ENCODE measurements at regions not wholly inside any gene's neighbourhood (a gene's known extent, or its start where the extent isn't known, plus 50 kb on each side); places are given as distances from the start of the nearest gene placed in this dataset.

GRCh38 chr2:2673406-2673805 is 342.3 kb upstream of the MYT1L start:
- Histone ChIP-seq H3K4me3 (no peak overlapping the region), H3K36me3 (replicated peaks in 1 of 2) (no peaks in the 10 kb centered on the region), H3K9me3 (replicated peaks in 1 of 3) (no peaks in the 10 kb centered on the region), H3K27ac (no peak overlapping the region), H3K27me3 (no peaks in the 10 kb centered on the region), H3K4me1 (replicated peaks in 1 of 2) (no peaks in the 10 kb centered on the region)
- 60 to 67% (median 64%) methylated on average over 3 of the region's 3 CpGs for WGBS, 4 donors
- no peak for DNase-seq
- intact Hi-C loops (cut with DNase I): no loop called here
- TF ChIP-seq, protein P1, sequence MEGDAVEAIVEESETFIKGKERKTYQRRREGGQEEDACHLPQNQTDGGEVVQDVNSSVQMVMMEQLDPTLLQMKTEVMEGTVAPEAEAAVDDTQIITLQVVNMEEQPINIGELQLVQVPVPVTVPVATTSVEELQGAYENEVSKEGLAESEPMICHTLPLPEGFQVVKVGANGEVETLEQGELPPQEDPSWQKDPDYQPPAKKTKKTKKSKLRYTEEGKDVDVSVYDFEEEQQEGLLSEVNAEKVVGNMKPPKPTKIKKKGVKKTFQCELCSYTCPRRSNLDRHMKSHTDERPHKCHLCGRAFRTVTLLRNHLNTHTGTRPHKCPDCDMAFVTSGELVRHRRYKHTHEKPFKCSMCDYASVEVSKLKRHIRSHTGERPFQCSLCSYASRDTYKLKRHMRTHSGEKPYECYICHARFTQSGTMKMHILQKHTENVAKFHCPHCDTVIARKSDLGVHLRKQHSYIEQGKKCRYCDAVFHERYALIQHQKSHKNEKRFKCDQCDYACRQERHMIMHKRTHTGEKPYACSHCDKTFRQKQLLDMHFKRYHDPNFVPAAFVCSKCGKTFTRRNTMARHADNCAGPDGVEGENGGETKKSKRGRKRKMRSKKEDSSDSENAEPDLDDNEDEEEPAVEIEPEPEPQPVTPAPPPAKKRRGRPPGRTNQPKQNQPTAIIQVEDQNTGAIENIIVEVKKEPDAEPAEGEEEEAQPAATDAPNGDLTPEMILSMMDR (IDR thresholded peaks at IDR 0.05): no peak
- TF ChIP-seq POLR2A (IDR thresholded peaks at IDR 0.05): no peak

- H3K27ac ChIP-seq: no peak overlapping the region
- DNase-seq: no peak
- no peaks in the 10 kb centered on the region for H3K4me1 ChIP-seq (replicated peaks in 1 of 2)
- 92 to 97% (median 95%) methylated on average over 9 to 14 of the region's 14 CpGs for WGBS, 4 donors
- intact Hi-C loops (cut with DNase I): no loop called here
- no peaks in the 10 kb centered on the region for H3K27me3 ChIP-seq
- no peaks in the 10 kb centered on the region for H3K9me3 ChIP-seq (replicated peaks in 1 of 3)
- no peak overlapping the region for H3K4me3 ChIP-seq
- TF ChIP-seq POLR2A (IDR thresholded peaks at IDR 0.05): no peak
- TF ChIP-seq, protein P1 (IDR thresholded peaks at IDR 0.05): no peak
- no peaks in the 10 kb centered on the region for H3K36me3 ChIP-seq (replicated peaks in 1 of 2)
These were observed 341.2 kb upstream of the MYT1L start for GRCh38 chr2:2672249-2672648.

DNA sequence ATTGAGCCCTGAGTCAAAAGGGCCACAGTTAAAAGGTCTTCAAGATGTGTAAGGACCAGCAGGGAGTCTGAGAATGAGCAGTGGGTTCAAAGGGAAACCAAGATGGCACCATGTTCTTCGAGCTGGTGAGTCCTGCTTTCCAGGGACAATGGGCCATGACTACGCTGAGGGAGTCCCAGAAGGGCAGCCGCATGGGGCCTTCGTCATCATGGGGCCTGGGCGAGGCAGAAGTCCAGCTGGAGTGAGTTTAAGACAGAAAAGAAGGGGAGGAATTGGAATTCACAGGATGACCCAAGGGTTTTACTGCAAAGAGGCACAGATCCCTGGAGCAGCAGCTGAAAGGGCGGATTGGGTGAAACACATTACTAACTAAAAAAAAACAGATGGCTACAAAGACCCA is 340.8 kb upstream of the MYT1L start:
- Histone ChIP-seq H3K9me3 (replicated peaks in 1 of 3) (no peaks in the 10 kb centered on the region), H3K4me1 (replicated peaks in 1 of 2) (no peaks in the 10 kb centered on the region), H3K27me3 (no peaks in the 10 kb centered on the region), H3K4me3 (no peak overlapping the region), H3K36me3 (replicated peaks in 1 of 2) (no peaks in the 10 kb centered on the region), H3K27ac (no peak overlapping the region)
- TF ChIP-seq, protein P1 (IDR thresholded peaks at IDR 0.05): no peak
- no peak for TF ChIP-seq POLR2A (IDR thresholded peaks at IDR 0.05)
- WGBS, 4 donors: 88 to 93% (median 92%) methylated on average over 6 of the region's 6 CpGs
- no peak for DNase-seq
- intact Hi-C loops (cut with DNase I): no loop called here

- H3K4me1 ChIP-seq (replicated peaks in 1 of 2): peaks cover 0 to 7% of the 10 kb centered on the region in 2 donors
- DNase-seq: no peak
- no peak for TF ChIP-seq POLR2A (IDR thresholded peaks at IDR 0.05)
- TF ChIP-seq, protein P1 (IDR thresholded peaks at IDR 0.05): no peak
- no peak overlapping the region for H3K4me3 ChIP-seq
- intact Hi-C loops (cut with DNase I): no loop called here
- H3K36me3 ChIP-seq (replicated peaks in 1 of 2): no peaks in the 10 kb centered on the region
- WGBS, 4 donors: 91 to 98% (median 93%) methylated on average over 8 to 16 of the region's 16 CpGs
- H3K27ac ChIP-seq: no peak overlapping the region
- H3K27me3 ChIP-seq: no peaks in the 10 kb centered on the region
- no peaks in the 10 kb centered on the region for H3K9me3 ChIP-seq (replicated peaks in 1 of 3)
These were observed 338.2 kb upstream of the MYT1L start for GRCh38 chr2:2669316-2669715.
